AML-193 (cell line): ENCODE measurements at regions not wholly inside any gene's neighbourhood (a gene's known extent, or its start where the extent isn't known, plus 50 kb on each side); places are given as distances from the start of the nearest gene placed in this dataset.
A peak's percentile ranks its signal among the peaks of the same experiment; 100 is the strongest.

ENCODE experiments used
- DNase-seq, 2 experiments: peaks; one replicate each; lab custom pipeline; 2025; lab: John Stamatoyannopoulos, UW

- DNase-seq = no peak
Measured at GRCh38 chr9:120009856-120010255, 570.1 kb downstream of the CDK5RAP2 start.

GRCh38 chr9:120001536-120001935, 578.4 kb downstream of the CDK5RAP2 start:
- DNase-seq = no peak

GRCh38 chr9:119998614-119999013, 581.4 kb downstream of the CDK5RAP2 start:
- DNase-seq = no peak

GRCh38 chr9:119991797-119992196, 588.2 kb downstream of the CDK5RAP2 start:
- DNase-seq = no peak

- DNase-seq = no peak
Measured at GRCh38 chr9:119986713-119987112, 593.3 kb downstream of the CDK5RAP2 start.

GRCh38 chr9:119986205-119986604, 593.8 kb downstream of the CDK5RAP2 start:
- DNase-seq = no peak

GRCh38 chr9:119974026-119974425, 604.8 kb upstream of the BRINP1 start:
- no peak for DNase-seq

GRCh38 chr9:119968836-119969707, 599.8 kb upstream of the BRINP1 start:
- DNase-seq = peak; percentile 9 to 22

GRCh38 chr9:119967867-119968535, 598.8 kb upstream of the BRINP1 start:
- no peak for DNase-seq

GRCh38 chr9:119963798-119964372, 594.6 kb upstream of the BRINP1 start:
- no peak for DNase-seq

GRCh38 chr9:119963258-119963797, 594.1 kb upstream of the BRINP1 start:
- DNase-seq = no peak

- DNase-seq = no peak
Measured at GRCh38 chr9:119961774-119962424, 592.7 kb upstream of the BRINP1 start.

- no peak for DNase-seq
Measured at GRCh38 chr9:119959846-119960545, 590.8 kb upstream of the BRINP1 start.

GRCh38 chr9:119956111-119956510, 586.9 kb upstream of the BRINP1 start:
- no peak for DNase-seq

GRCh38 chr9:119955276-119955675, 586.0 kb upstream of the BRINP1 start:
- DNase-seq = no peak

GRCh38 chr9:119951591-119951990, 582.4 kb upstream of the BRINP1 start:
- DNase-seq = no peak

GRCh38 chr9:119951090-119951489, 581.9 kb upstream of the BRINP1 start:
- no peak for DNase-seq

- no peak for DNase-seq
Measured at GRCh38 chr9:119945686-119946085, 576.5 kb upstream of the BRINP1 start.

- DNase-seq = no peak
Measured at GRCh38 chr9:119941091-119941490, 571.9 kb upstream of the BRINP1 start.

GRCh38 chr9:119938871-119939270, 569.6 kb upstream of the BRINP1 start:
- DNase-seq = no peak

- DNase-seq = no peak
Measured at GRCh38 chr9:119934497-119934896, 565.3 kb upstream of the BRINP1 start.

GRCh38 chr9:119933191-119933590, 564.0 kb upstream of the BRINP1 start:
- no peak for DNase-seq
